ENCODE measurements at regions not wholly inside any gene's neighbourhood (a gene's known extent, or its start where the extent isn't known, plus 50 kb on each side); places are given as distances from the start of the nearest gene placed in this dataset.
"Not testable (repeated sequence)": the region's sequence is repeated elsewhere in the genome, so short reads cannot be mapped to it uniquely, and the experiment has no call there.

- DNase-seq (no peak), ATAC-seq (no peak)
- H3K27me3 ChIP-seq, result no peaks in the 10 kb centered on the region
- no peaks in the 10 kb centered on the region for H3K9me3 ChIP-seq
- H3K4me3 ChIP-seq, result no peak overlapping the region
- no peak for TF ChIP-seq CTCF (IDR thresholded peaks at IDR 0.05)
- no peak for TF ChIP-seq POLR2A (IDR thresholded peaks at IDR 0.05)
- no peaks in the 10 kb centered on the region for H3K36me3 ChIP-seq (replicated peaks in 1 of 2; ENCODE audit: insufficient read depth in 1 of 2, low read depth in 2 of 2)
- no peak overlapping the region for H3K27ac ChIP-seq
- intact Hi-C loops (cut with DNase I), result no loop called here
- H3K4me1 ChIP-seq, result no peaks in the 10 kb centered on the region
These were observed 144.3 kb upstream of the GK2 start for GRCh38 chr4:79552311-79552710.

- no peaks in the 10 kb centered on the region for H3K4me1 ChIP-seq
- no peak for DNase-seq
- H3K36me3 ChIP-seq (replicated peaks in 1 of 2; ENCODE audit: insufficient read depth in 1 of 2, low read depth in 2 of 2), result no peaks in the 10 kb centered on the region
- H3K4me3 ChIP-seq, result no peak overlapping the region
- H3K9me3 ChIP-seq, result no peaks in the 10 kb centered on the region
- no peaks in the 10 kb centered on the region for H3K27me3 ChIP-seq
- TF ChIP-seq POLR2A (IDR thresholded peaks at IDR 0.05) (no peak), CTCF (IDR thresholded peaks at IDR 0.05) (no peak)
- no peak overlapping the region for H3K27ac ChIP-seq
- intact Hi-C loops (cut with DNase I), result no loop called here
- 43 to 51% methylated on average over 5 of the region's 5 CpGs for WGBS, 2 donors
- no peak for ATAC-seq
These were observed 143.5 kb upstream of the GK2 start for GRCh38 chr4:79551555-79551954.

GRCh38 chr4:79547851-79548250 is 139.8 kb upstream of the GK2 start:
- intact Hi-C loops (cut with DNase I), result no loop called here
- Histone ChIP-seq H3K27me3 (no peaks in the 10 kb centered on the region), H3K9me3 (no peaks in the 10 kb centered on the region), H3K4me1 (no peaks in the 10 kb centered on the region), H3K4me3 (no peak overlapping the region), H3K36me3 (replicated peaks in 1 of 2; ENCODE audit: insufficient read depth in 1 of 2, low read depth in 2 of 2) (no peaks in the 10 kb centered on the region), H3K27ac (no peak overlapping the region)
- DNase-seq, result no peak
- 48 to 56% methylated on average over 3 of the region's 3 CpGs for WGBS, 2 donors
- ATAC-seq, result no peak
- TF ChIP-seq CTCF (IDR thresholded peaks at IDR 0.05) (no peak), POLR2A (IDR thresholded peaks at IDR 0.05) (no peak)

DNA sequence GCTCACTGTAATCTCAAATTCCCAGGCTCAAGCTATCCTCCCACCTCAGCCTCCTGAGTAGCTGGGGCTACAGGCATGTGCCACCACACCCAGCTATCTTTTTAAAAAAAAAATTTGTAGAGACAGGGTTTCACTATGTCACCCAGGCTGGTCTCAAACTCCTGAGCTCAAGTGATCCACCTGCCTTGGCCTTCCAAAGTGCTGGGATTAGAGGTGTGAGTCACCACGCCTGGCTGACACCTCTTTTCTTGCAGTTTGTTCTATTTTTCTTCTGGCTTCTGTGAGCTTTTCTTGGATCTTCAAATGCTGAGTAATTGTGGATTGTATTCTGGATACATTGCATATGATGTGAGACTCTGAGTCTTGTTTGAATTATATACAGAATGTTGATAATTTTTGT is 137.3 kb upstream of the GK2 start:
- 56% methylated on average over 1 of the region's 1 CpG for WGBS, 2 donors
- intact Hi-C loops (cut with DNase I); ATAC-seq: not testable (repeated sequence)

DNA sequence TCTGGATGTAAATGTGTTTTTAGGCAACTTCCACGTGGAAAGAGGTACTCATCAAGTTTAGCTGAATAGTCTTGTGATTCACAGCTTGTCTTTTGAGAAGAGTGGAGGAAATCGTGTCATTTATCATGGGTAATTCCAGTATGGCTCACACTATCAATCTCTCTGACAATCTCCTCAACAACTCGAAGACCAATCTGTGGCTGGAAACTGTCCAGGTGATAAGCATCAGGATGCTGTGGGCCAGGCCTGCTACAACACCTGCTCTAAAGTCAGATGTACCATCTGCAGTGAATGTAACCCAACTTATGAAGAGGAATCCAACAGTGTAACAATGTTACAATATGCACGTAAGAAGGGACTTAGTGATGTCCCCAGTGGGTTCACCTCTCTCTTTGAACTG is 132.1 kb upstream of the GK2 start:
- 41 to 55% methylated on average over 4 of the region's 4 CpGs for WGBS, 2 donors
- ATAC-seq, result no peak

More for the DNA sequence above, 137.3 kb upstream of the GK2 start:
- H3K9me3 ChIP-seq; H3K4me3 ChIP-seq; H3K27me3 ChIP-seq; H3K27ac ChIP-seq; DNase-seq; H3K4me1 ChIP-seq; H3K36me3 ChIP-seq (replicated peaks in 1 of 2; ENCODE audit: insufficient read depth in 1 of 2, low read depth in 2 of 2): not testable (repeated sequence)

More for the DNA sequence above, 132.1 kb upstream of the GK2 start:
- H3K36me3 ChIP-seq (replicated peaks in 1 of 2; ENCODE audit: insufficient read depth in 1 of 2, low read depth in 2 of 2), result no peaks in the 10 kb centered on the region
- DNase-seq, result no peak
- no peak overlapping the region for H3K27ac ChIP-seq
- no peak overlapping the region for H3K4me3 ChIP-seq
- H3K4me1 ChIP-seq, result no peaks in the 10 kb centered on the region
- TF ChIP-seq POLR2A (IDR thresholded peaks at IDR 0.05) (no peak), CTCF (IDR thresholded peaks at IDR 0.05) (no peak)
- H3K9me3 ChIP-seq, result no peaks in the 10 kb centered on the region
- intact Hi-C loops (cut with DNase I), result no loop called here
- no peaks in the 10 kb centered on the region for H3K27me3 ChIP-seq
